Myocyte (in vitro differentiated cells): ENCODE measurements at regions not wholly inside any gene's neighbourhood (a gene's known extent, or its start where the extent isn't known, plus 50 kb on each side); places are given as distances from the start of the nearest gene placed in this dataset.

ENCODE experiments used
- DNase-seq: peaks from one replicate; pipeline ENCODE4 v3.0.0-alpha.2; 2012; ENCODE audit warnings: low read depth

- DNase-seq, result peak; percentile 97
Observed at GRCh38 chr7:50962962-50963374, 180.3 kb upstream of the GRB10 start.

GRCh38 chr7:50962281-50962883 is 179.7 kb upstream of the GRB10 start:
- no peak for DNase-seq

DNA sequence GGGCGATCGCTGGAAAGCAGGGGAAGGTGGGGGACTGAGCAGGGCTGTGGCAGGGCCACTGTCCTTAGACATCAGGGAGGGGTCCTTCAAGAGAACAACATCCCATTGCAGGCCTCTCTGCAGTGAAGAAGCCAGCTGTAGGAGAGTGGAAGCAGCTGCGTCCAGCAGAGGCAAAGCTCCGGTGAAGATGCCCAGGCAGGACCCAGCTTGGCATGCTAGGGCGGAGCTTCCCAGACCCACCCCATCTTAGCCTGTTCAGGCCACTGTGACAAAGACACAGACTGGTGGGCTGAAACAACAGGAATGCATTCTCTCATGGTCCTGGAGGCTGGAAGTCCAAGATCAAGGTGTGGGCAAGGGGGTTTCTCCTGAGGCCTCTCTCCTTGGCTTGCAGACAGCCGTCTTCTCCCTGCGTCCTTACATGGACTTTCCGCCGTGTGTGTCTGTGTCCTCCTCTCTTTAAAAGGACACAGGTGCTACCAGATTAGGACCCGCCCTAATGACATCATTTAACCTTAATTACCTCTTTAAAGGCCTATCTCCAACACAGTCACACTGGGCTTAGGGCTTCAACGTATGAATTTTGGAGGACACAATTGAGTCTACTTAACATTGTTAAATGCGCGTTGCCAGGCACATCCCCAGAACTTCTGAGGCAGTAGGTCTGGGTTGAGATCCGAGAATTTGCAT is 178.1 kb upstream of the GRB10 start:
- peak; percentile 71 for DNase-seq

DNA sequence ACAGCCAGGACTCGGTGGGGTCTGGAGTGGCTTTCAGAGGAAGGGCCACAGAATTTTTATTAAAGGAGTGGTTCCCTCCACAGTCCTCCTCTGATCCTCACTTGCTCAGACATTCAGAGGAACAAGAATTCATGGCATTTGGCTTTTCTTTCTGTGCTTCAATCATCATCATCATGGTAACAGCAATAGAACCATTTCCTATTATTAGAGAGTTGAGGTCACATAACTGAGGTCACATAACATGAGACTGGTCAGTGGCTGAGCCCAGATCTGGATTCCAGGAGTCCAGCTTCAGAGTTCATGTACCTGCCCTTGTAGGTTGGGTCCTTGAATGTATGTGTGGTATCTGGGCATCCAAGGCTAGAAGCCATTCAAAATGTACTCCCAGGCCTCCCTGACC is 177.3 kb upstream of the GRB10 start:
- DNase-seq, result peak; percentile 74

DNA sequence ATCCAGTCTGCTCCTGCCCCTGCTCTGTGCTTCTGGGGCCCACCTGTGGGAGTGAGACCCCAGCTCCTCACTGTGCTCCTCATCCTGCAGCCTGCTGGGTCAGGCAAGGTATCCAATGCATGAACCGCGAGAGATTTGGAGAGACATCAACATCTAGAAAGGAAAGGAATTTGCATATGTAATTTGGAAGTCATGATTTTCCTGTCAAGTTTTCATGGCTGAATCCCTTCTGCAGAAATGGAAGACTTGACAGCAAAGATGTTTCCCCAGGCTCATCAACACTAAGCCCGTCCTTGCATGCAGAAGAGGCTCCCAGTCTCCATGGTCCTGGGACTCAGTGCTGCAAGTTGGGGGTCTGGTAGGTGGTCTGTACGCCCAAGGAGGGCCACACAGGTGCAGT is 176.9 kb upstream of the GRB10 start:
- no peak for DNase-seq

- DNase-seq, result no peak
Observed at GRCh38 chr7:50957855-50958254, 175.2 kb upstream of the GRB10 start.

DNA sequence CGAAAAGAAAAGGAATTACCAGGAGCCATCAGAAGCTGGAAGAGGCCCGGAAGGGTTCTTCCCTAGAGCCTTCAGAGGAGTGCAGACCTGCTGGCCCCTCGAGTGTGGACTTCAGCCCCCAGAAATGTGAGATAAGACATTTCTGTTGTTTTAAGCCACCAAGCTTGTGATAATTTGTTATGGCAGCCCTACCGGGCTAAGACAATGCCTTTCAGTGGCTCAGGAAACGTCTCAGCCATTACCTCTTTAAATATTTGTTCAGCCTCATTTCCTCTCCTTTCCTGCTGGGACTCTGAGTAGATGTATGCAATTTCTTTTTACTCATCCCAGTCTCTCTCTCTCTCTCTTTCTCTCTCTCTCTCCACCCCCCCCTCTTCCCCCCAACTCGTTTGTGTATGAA is 174.7 kb upstream of the GRB10 start:
- no peak for DNase-seq

GRCh38 chr7:50956522-50957155 is 173.9 kb upstream of the GRB10 start:
- DNase-seq, result no peak

DNA sequence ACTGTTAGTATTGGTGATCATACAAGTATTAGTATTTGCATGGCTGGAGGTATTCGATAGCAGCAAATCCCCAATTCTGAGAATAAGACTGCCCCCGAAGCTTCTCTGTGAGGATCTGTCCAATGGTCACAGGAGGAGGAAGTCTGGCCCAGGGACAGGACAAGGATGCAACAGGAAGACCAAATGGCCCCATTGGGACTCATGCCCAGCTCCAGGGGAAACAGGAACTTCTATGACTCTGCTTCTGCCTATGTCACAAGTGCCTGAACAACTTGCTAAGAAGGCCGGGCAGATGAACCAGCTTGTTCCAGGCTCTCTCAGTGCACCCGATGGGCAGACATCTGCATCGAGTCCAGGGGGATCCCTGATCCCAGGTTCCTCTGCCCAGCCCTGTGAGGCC is 172.0 kb upstream of the GRB10 start:
- no peak for DNase-seq

GRCh38 chr7:50954245-50954644 is 171.5 kb upstream of the GRB10 start:
- DNase-seq, result no peak

- DNase-seq, result peak; percentile 74
Observed at GRCh38 chr7:50953820-50954219, 171.1 kb upstream of the GRB10 start.

DNA sequence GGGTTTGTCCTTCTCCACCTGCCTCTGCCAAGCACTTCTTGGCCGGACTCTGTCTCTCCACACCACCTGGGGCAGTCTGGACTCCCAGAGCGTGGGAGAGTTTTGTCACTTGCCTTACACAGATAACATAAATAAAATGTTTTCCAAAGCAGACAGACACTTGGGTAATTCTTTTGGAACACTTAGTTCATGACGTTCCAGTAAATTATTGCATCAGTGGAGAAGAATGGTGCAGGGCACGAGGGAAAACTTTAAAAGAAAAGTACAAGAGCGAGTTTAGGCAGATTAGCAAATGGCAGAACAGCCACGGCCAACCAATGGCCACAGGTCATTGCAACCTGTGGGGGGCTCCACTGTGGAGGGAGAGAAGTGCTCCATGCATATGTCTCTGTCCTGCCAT is 170.6 kb upstream of the GRB10 start:
- DNase-seq, result no peak

GRCh38 chr7:50952544-50952943 is 169.8 kb upstream of the GRB10 start:
- DNase-seq, result no peak

- DNase-seq, result no peak
Observed at GRCh38 chr7:50952120-50952519, 169.4 kb upstream of the GRB10 start.

DNA sequence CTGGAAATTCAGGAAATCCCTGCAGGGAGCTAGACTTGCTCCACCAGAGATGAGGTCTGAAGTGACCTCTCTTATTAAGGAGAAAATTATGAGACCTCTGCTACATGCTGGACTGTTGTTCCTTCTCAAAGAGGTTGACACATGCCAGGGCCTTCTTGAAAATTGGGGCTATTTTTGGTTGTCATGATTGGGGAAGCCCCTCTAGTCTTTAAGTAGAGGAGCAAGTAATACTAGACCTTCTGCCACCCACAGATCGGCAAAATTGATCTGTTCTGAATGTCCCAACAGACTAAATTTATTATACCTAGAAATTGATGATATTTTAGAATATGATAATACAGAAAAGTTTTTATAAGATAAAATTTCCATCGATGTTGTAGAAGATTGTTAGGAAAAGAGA is 160.8 kb upstream of the GRB10 start:
- no peak for DNase-seq

DNA sequence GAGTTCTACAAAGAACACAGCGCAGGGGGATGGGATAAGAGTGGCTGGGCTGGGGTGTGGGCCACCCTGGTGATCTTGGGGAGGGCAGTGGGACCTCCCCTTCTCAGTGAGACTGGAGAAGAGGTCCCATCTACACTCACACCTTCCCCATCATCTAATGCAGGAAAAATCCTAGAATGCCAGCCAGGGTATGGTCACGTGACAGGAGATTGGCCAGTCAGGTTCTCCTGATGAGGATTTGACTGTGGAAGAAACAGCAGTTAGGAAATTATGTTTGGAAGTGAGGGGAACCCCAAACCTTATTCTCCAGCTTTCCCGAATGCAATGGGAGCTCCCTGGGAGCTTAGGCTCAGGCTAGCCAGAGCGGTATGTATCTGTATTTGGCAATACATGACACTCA is 158.8 kb upstream of the GRB10 start:
- no peak for DNase-seq

DNA sequence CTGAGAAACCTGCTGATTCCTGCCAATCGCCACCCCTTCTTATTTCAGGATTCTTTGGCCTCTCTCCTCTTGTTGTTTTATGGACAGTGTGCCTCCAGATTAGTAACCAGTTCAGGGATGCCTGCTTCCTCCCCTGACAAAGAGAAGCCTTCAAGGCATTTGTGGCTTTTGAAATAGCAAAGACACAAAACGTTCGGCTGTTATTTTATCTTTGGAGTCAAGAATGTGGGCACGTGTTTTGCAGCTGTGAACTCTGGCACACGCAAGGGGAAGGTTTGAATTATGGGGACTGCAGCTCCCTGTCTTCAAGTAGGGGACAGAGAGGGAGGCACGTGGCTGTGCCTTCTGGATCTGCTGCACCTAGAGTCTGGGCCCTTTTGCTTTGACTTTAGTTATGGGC is 157.9 kb upstream of the GRB10 start:
- DNase-seq, result peak; percentile 96

DNA sequence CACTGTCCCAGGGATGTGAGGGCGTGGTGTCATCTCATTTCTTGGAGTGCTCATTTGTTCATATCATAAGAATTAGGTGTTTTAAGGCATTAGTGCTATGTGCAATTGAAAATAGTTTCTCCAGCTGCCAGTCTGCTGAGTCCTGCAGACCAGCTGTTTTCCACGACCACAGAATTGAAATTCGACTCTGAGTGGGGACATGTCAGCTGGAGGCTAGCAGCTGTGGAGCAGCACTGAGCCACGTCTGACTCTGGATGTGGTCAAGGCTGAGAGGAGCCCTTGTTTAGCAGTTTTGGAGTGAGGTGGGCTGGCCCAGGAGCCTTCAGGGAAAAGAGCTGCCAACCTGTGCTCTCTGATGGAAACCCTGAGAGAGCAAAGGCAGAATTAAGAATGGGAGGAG is 156.3 kb upstream of the GRB10 start:
- peak; percentile 100 for DNase-seq

GRCh38 chr7:50937727-50938126 is 155.0 kb upstream of the GRB10 start:
- peak; percentile 63 for DNase-seq

DNA sequence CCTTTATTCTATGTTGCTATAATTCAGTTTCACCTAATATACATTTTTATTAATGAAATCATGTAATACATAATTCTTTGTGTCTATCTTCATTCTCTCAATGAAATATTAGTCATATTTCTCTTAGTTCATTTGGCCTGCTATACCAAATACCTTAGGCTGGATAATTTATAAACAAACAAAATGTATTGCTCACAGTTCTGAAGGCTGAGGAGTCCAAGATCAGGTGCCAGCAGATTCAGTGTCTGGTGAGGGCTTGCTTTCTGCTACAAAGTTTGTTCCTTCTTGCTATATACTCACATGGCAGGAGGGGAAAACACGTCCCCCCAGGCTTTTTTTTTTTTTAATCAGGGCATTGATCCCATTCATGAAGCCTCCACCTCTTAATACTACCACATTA is 143.4 kb upstream of the GRB10 start:
- no peak for DNase-seq

GRCh38 chr7:50923476-50923875 is 140.8 kb upstream of the GRB10 start:
- no peak for DNase-seq

- no peak for DNase-seq
Observed at GRCh38 chr7:50921114-50921813, 138.6 kb upstream of the GRB10 start.
